Prostate gland (tissue), 2 donors: ENCODE measurements at regions not wholly inside any gene's neighbourhood (a gene's known extent, or its start where the extent isn't known, plus 50 kb on each side); places are given as distances from the start of the nearest gene placed in this dataset.

Source experiments
- DNase-seq: peaks from one replicate; pipeline ENCODE4 v3.0.0-alpha.2; 2019; ENCODE audit warnings: low spot score
- H3K27ac ChIP-seq, 2 donors: fragments of 200-600 bp; sonication (generic); 2 replicates each; pipeline ENCODE4 v1.5.1; 2017 to 2019
- H3K27me3 ChIP-seq: fragments of 200-600 bp; sonication (generic); replicated peaks from 2 replicates; pipeline ENCODE4 v1.5.1; 2019; ENCODE audit not compliant: insufficient read depth
- H3K36me3 ChIP-seq, 2 donors: fragments of 200-600 bp; sonication (generic); 1 replicate in 1 of 2; 2 replicates in 1 of 2; pipeline versions ENCODE4 v1.5.1 to v1.8.1; 2017 to 2019
- H3K4me1 ChIP-seq: fragments of 200-600 bp; sonication (generic); replicated peaks from 2 replicates; pipeline ENCODE4 v1.5.1; 2019
- H3K4me3 ChIP-seq, 2 donors: fragments of 200-600 bp; sonication (generic); 2 replicates each; pipeline ENCODE4 v1.5.1; 2017 to 2019
- H3K9me3 ChIP-seq: fragments of 200-600 bp; sonication (generic); 2 replicates; pipeline ENCODE4 v1.5.1; 2017
- CTCF ChIP-seq, 4 experiments: fragments of 200-600 bp in 2 of 4; fragments of 450-650 bp in 2 of 4; sonication (generic) in 2 of 4; IDR thresholded peaks; 1 replicate in 3 of 4; 2 replicates in 1 of 4; pipeline ENCODE4 v1.5.1; 2016 to 2019; ENCODE audit warnings: antibody characterized with exemption in 4 of 4, mild to moderate bottlenecking in 2 of 4, moderate library complexity in 2 of 4
- POLR2A ChIP-seq: fragments of 450-650 bp; IDR thresholded peaks from one replicate; pipeline ENCODE4 v1.6.1; 2016; ENCODE audit warnings: antibody characterized with exemption, mild to moderate bottlenecking
- POLR2AphosphoS5 ChIP-seq: sonication (generic); formaldehyde crosslinking; IDR thresholded peaks from one replicate; pipeline ENCODE4 v1.6.1; 2017; ENCODE audit warnings: antibody characterized with exemption
- WGBS: methylation state at CpG from one replicate; pipeline ENCODE4 v1.1.5; 2018; 5-methylcytosine and 5-hydroxymethylcytosine counted together
- intact Hi-C: fragments of 100-400 bp; cut with DNase I; formaldehyde crosslinking; loops from one replicate; pipeline ENCODE4 v1.14.2; 2022

GRCh38 chr6:22412994-22413393 is 116.2 kb upstream of the PRL start:
- Histone ChIP-seq H3K4me1 (no peaks in the 10 kb centered on the region), H3K36me3 (no peaks in the 10 kb centered on the region), H3K27ac (no peak overlapping the region), H3K27me3 (no peaks in the 10 kb centered on the region), H3K9me3 (no peaks in the 10 kb centered on the region), H3K4me3 (no peak overlapping the region)
- WGBS = 85% methylated on average over 2 of the region's 2 CpGs
- intact Hi-C loops = no loop called here
- no peak for DNase-seq
- TF ChIP-seq CTCF (IDR thresholded peaks at IDR 0.05) = no peak
- TF ChIP-seq POLR2A = no peak
- no peak for TF ChIP-seq POLR2AphosphoS5

GRCh38 chr6:22413681-22414311 is 117.0 kb upstream of the PRL start:
- no peak for DNase-seq
- no peaks in the 10 kb centered on the region for H3K36me3 ChIP-seq
- H3K27me3 ChIP-seq = no peaks in the 10 kb centered on the region
- H3K4me1 ChIP-seq = no peaks in the 10 kb centered on the region
- TF ChIP-seq POLR2A = no peak
- no peak for TF ChIP-seq POLR2AphosphoS5
- TF ChIP-seq CTCF (IDR thresholded peaks at IDR 0.05) = no peak
- 73% methylated on average over 6 of the region's 6 CpGs for WGBS
- no peak overlapping the region for H3K4me3 ChIP-seq
- intact Hi-C loops = no loop called here
- no peaks in the 10 kb centered on the region for H3K9me3 ChIP-seq
- no peak overlapping the region for H3K27ac ChIP-seq

GRCh38 chr6:22418714-22419113 is 121.9 kb upstream of the PRL start:
- WGBS = 26% methylated on average over 1 of the region's 1 CpG
- DNase-seq = no peak
- Histone ChIP-seq H3K9me3 (no peaks in the 10 kb centered on the region), H3K27me3 (no peaks in the 10 kb centered on the region), H3K4me3 (no peak overlapping the region), H3K4me1 (no peaks in the 10 kb centered on the region), H3K36me3 (no peaks in the 10 kb centered on the region), H3K27ac (no peak overlapping the region)
- TF ChIP-seq POLR2A (no peak), CTCF (IDR thresholded peaks at IDR 0.05) (no peak), POLR2AphosphoS5 (no peak)
- intact Hi-C loops = no loop called here

GRCh38 chr6:22421198-22421597 is 124.4 kb upstream of the PRL start:
- no peaks in the 10 kb centered on the region for H3K4me1 ChIP-seq
- TF ChIP-seq POLR2A (no peak), CTCF (IDR thresholded peaks at IDR 0.05) (no peak), POLR2AphosphoS5 (no peak)
- H3K27me3 ChIP-seq = no peaks in the 10 kb centered on the region
- no peaks in the 10 kb centered on the region for H3K36me3 ChIP-seq
- DNase-seq = no peak
- no peaks in the 10 kb centered on the region for H3K9me3 ChIP-seq
- H3K4me3 ChIP-seq = no peak overlapping the region
- H3K27ac ChIP-seq = no peak overlapping the region
- WGBS = 65% methylated on average over 2 of the region's 2 CpGs
- intact Hi-C loops = no loop called here

- no peak for TF ChIP-seq POLR2A
- TF ChIP-seq CTCF (IDR thresholded peaks at IDR 0.05) = no peak
- TF ChIP-seq POLR2AphosphoS5 = no peak
- no peak for DNase-seq
- intact Hi-C loops = no loop called here
- no peaks in the 10 kb centered on the region for H3K27me3 ChIP-seq
- 91% methylated on average over 2 of the region's 2 CpGs for WGBS
- H3K27ac ChIP-seq = no peak overlapping the region
- H3K36me3 ChIP-seq = no peaks in the 10 kb centered on the region
- H3K4me3 ChIP-seq = no peak overlapping the region
- no peaks in the 10 kb centered on the region for H3K4me1 ChIP-seq
- no peaks in the 10 kb centered on the region for H3K9me3 ChIP-seq
These were observed 127.4 kb upstream of the PRL start for GRCh38 chr6:22424196-22424595.
